ENCODE measurements at regions not wholly inside any gene's neighbourhood (a gene's known extent, or its start where the extent isn't known, plus 50 kb on each side); places are given as distances from the start of the nearest gene placed in this dataset.

DNA sequence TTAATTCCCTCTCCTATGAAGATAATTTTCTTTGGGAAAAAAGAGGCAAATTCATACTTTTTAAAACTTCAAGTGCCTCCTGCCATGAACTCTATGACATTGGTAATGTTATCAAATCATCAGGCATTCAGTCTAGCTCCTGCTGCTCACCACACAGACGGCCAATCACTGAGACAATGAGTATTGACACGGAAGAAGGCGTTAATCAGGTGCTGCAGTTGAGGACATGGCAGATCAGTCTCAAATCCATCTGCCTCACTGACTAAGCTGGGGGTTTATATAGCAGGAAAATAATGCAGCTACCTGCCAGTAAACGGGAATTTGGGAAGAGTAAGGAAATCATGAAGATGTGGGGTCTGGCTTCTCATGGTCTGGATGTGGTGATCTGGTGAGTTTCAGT lies 1087.7 kb downstream of the CDH9 start:
- ChIA-PET CTCF (no interaction called here), POLR2A (ENCODE audit: unreplicated experiment) (no interaction called here)
- Histone ChIP-seq H2AFZ (replicated peaks; ENCODE audit: low read length, poor library complexity) (no peak overlapping the region), H3K9me3 (ENCODE audit: control insufficient read depth, insufficient read depth, low read length) (peaks cover 2% of the 10 kb centered on the region; the same call in 1 of the 2 replicates), H3K4me2 (ENCODE audit: low read depth, low read length) (no peak overlapping the region), H2AK5ac (ENCODE audit: low read depth, low read length) (no peak overlapping the region), H2BK120ac (ENCODE audit: low read depth, low read length) (no peak overlapping the region), H3K4ac (ENCODE audit: low read depth, low read length) (no peak overlapping the region), H3K36me3 (ENCODE audit: control insufficient read depth, insufficient read depth, low read length) (no peaks in the 10 kb centered on the region), H3K14ac (replicated peaks; ENCODE audit: low read depth, low read length) (no peak overlapping the region), H3K9me1 (ENCODE audit: insufficient read depth, low read length) (no peaks in the 10 kb centered on the region), H4K91ac (ENCODE audit: insufficient read depth, low read depth, low read length) (no peak overlapping the region), H3K9ac (ENCODE audit: low read depth, low read length) (no peak overlapping the region), H3K18ac (ENCODE audit: low read depth, low read length) (no peak overlapping the region), H3K23ac (ENCODE audit: low read depth, low read length) (no peak overlapping the region), H2BK15ac (ENCODE audit: low read depth, low read length) (no peak overlapping the region), H3K79me1 (ENCODE audit: low read depth in 1 of 2, low read length in 2 of 2) (no peaks in the 10 kb centered on the region), H2BK20ac (ENCODE audit: low read depth, low read length) (no peak overlapping the region), H3K4me3 (ENCODE audit: insufficient read depth, low read depth, low read length) (no peak overlapping the region), H4K20me1 (ENCODE audit: insufficient read depth, low read length) (no peaks in the 10 kb centered on the region), H2BK5ac (ENCODE audit: low read depth, low read length, poor library complexity, severe bottlenecking) (no peak overlapping the region), H3K4me1 (ENCODE audit: control insufficient read depth, insufficient read depth, low read length) (no peaks in the 10 kb centered on the region), H4K8ac (ENCODE audit: low read depth in 2 of 2, low read length in 2 of 2) (no peak overlapping the region), H4K5ac (ENCODE audit: low read depth, low read length) (no peak overlapping the region), H3K27ac (ENCODE audit: insufficient read depth, low read length) (no peak overlapping the region), H2AK9ac (replicated peaks; ENCODE audit: low read depth, low read length, poor library complexity) (no peak overlapping the region), H3K27me3 (ENCODE audit: control insufficient read depth, insufficient read depth, low read length) (no peaks in the 10 kb centered on the region), H3K56ac (ENCODE audit: extremely low read depth, insufficient read depth, low read length) (no peak overlapping the region)
- ATAC-seq (ENCODE audit: low read depth) = no peak
- intact Hi-C loops (cut with micrococcal nuclease) (no loop called here), in situ Hi-C loops (cut with MboI; ENCODE audit: low sequenced_read_pairs) (no loop called here), dilution Hi-C loops (cut with HindIII; ENCODE audit: low sequenced_read_pairs, unreplicated experiment) (no loop called here)
- no peak for DNase-seq
- no CpG with 5 or more reads among the region's 4 CpGs for WGBS, 2 experiments (ENCODE audit: extremely low coverage in 2 of 2, insufficient read length in 1 of 2)
- TF ChIP-seq RFX5 (IDR thresholded peaks at IDR 0.05; ENCODE audit: low read depth, low read length) = no peak
- no peak for TF ChIP-seq BHLHE40 (IDR thresholded peaks at IDR 0.05; ENCODE audit: low read depth, low read length)
- no peak for TF ChIP-seq CHD1 (IDR thresholded peaks at IDR 0.05; ENCODE audit: low read depth, low read length)
- no peak for TF ChIP-seq NFE2L2 (IDR thresholded peaks at IDR 0.05; ENCODE audit: low read depth, low read length)
- TF ChIP-seq POLR2A (IDR thresholded peaks at IDR 0.05; ENCODE audit: low read depth, low read length) = no peak
- BruUV-seq (replicated peaks) = no TSS peak

All from IMR-90 (cell line).